WTC11 (cell line): ENCODE measurements at regions not wholly inside any gene's neighbourhood (a gene's known extent, or its start where the extent isn't known, plus 50 kb on each side); places are given as distances from the start of the nearest gene placed in this dataset.

Experiments
- ATAC-seq: fragments of 200-7000 bp; cut with Tn5 transposase; 2 replicates; pipeline ENCODE4 v1.10.0; 2021; ENCODE audit warnings: mild to moderate bottlenecking, moderate library complexity
- CTCF ChIA-PET: fragments of 300-600 bp; sonication (Branson Sonifier 250); formaldehyde crosslinking; loops from one replicate; lab custom pipeline; 2021; ENCODE audit warnings: antibody characterized with exemption; lab: Charles Lee
- POLR2A ChIA-PET: fragments of 350-600 bp; sonication (Branson Sonifier 250); formaldehyde crosslinking; loops from one replicate; lab custom pipeline; 2021; ENCODE audit warnings: antibody characterized with exemption; lab: Charles Lee
- DNase-seq: peaks from one replicate; pipeline ENCODE4 v3.0.0; 2021; ENCODE audit warnings: low spot score
- H3K27ac Mint-ChIP-seq: 2 replicates; pipeline ENCODE4 v1.8.0; 2021; ENCODE audit warnings: mixed read lengths
- H3K27me3 Mint-ChIP-seq: 2 replicates; pipeline ENCODE4 v1.8.0; 2021; ENCODE audit warnings: low read depth, mild to moderate bottlenecking, moderate library complexity, mixed read lengths
- H3K36me3 Mint-ChIP-seq: 2 replicates; pipeline ENCODE4 v1.8.0; 2021; ENCODE audit warnings: mixed read lengths
- H3K4me1 Mint-ChIP-seq: 2 replicates; pipeline ENCODE4 v1.8.0; 2022; ENCODE audit warnings: mixed read lengths
- H3K4me3 Mint-ChIP-seq: 2 replicates; pipeline ENCODE4 v1.8.0; 2021; ENCODE audit warnings: mild to moderate bottlenecking, moderate library complexity, mixed read lengths
- H3K9me3 Mint-ChIP-seq: 2 replicates; pipeline ENCODE4 v1.8.0; 2021; ENCODE audit warnings: mixed read lengths
- AFF4 ChIP-seq: sonication (generic); formaldehyde crosslinking; IDR thresholded peaks from 2 replicates; pipeline ENCODE4 v1.8.1; 2023; ENCODE audit warnings: mild to moderate bottlenecking, missing genetic modification reagents, borderline replicate concordance
- CBFB ChIP-seq: sonication (generic); formaldehyde crosslinking; IDR thresholded peaks from 2 replicates; pipeline ENCODE4 v1.8.1; 2022; ENCODE audit warnings: mild to moderate bottlenecking, low read depth, missing genetic modification reagents
- CREM ChIP-seq: sonication (generic); formaldehyde crosslinking; IDR thresholded peaks from 2 replicates; pipeline ENCODE4 v1.8.1; 2022; ENCODE audit warnings: mild to moderate bottlenecking, missing genetic modification reagents, moderate library complexity
- EMX1 ChIP-seq: fragments of 250-450 bp; sonication (Bioruptor Pico); IDR thresholded peaks from 2 replicates; pipeline ENCODE4 v1.8.0; 2021; ENCODE audit warnings: mild to moderate bottlenecking
- GABPB1 ChIP-seq: sonication (generic); formaldehyde crosslinking; IDR thresholded peaks from 2 replicates; pipeline ENCODE4 v1.8.1; 2023; ENCODE audit warnings: mild to moderate bottlenecking, missing genetic modification reagents
- MYBL2 ChIP-seq: sonication (generic); formaldehyde crosslinking; IDR thresholded peaks from 2 replicates; pipeline ENCODE4 v1.8.1; 2023; ENCODE audit warnings: mild to moderate bottlenecking, moderate library complexity, missing genetic modification reagents
- NFYB ChIP-seq: sonication (generic); formaldehyde crosslinking; conservative IDR thresholded peaks from 2 replicates; pipeline ENCODE4 v1.8.0; 2022; ENCODE audit warnings: low read depth, missing genetic modification reagents
- NR3C1 ChIP-seq: sonication (generic); formaldehyde crosslinking; conservative IDR thresholded peaks from 2 replicates; pipeline ENCODE4 v1.8.1; 2023; ENCODE audit warnings: low read depth, mild to moderate bottlenecking, missing genetic modification reagents
- RELA ChIP-seq: sonication (generic); formaldehyde crosslinking; IDR thresholded peaks from 2 replicates; pipeline ENCODE4 v1.8.1; 2022; ENCODE audit warnings: missing genetic modification reagents, mild to moderate bottlenecking, borderline replicate concordance
- SMAD3 ChIP-seq: sonication (generic); formaldehyde crosslinking; IDR thresholded peaks from 2 replicates; pipeline ENCODE4 v1.8.0; 2022; ENCODE audit warnings: missing genetic modification reagents, mild to moderate bottlenecking, borderline replicate concordance
- TCF7 ChIP-seq: sonication (generic); formaldehyde crosslinking; IDR thresholded peaks from 2 replicates; pipeline ENCODE4 v1.8.0; 2022; ENCODE audit warnings: mild to moderate bottlenecking, low read depth, missing genetic modification reagents, moderate library complexity
- TP53 ChIP-seq: sonication (generic); formaldehyde crosslinking; IDR thresholded peaks from 2 replicates; pipeline ENCODE4 v1.8.1; 2023; ENCODE audit warnings: mild to moderate bottlenecking, missing genetic modification reagents
- ZNF121 ChIP-seq: sonication (generic); formaldehyde crosslinking; IDR thresholded peaks from 2 replicates; pipeline ENCODE4 v1.8.0; 2023; ENCODE audit warnings: missing genetic modification reagents
- TF ChIP-seq, protein P1 (sequence below): sonication (generic); formaldehyde crosslinking; IDR thresholded peaks from 2 replicates; pipeline ENCODE4 v1.8.1; 2022; ENCODE audit warnings: mild to moderate bottlenecking, moderate library complexity, missing genetic modification reagents
- TF ChIP-seq, protein P2 (sequence below): sonication (generic); formaldehyde crosslinking; IDR thresholded peaks from 2 replicates; pipeline ENCODE4 v1.8.1; 2023; ENCODE audit warnings: mild to moderate bottlenecking, missing genetic modification reagents, moderate library complexity

GRCh38 chr12:114954511-114955055 lies 270.6 kb upstream of the TBX3 start (continued):
- no peak for TF ChIP-seq AFF4 (CRISPR knock-in tag)
- TF ChIP-seq, protein P1, sequence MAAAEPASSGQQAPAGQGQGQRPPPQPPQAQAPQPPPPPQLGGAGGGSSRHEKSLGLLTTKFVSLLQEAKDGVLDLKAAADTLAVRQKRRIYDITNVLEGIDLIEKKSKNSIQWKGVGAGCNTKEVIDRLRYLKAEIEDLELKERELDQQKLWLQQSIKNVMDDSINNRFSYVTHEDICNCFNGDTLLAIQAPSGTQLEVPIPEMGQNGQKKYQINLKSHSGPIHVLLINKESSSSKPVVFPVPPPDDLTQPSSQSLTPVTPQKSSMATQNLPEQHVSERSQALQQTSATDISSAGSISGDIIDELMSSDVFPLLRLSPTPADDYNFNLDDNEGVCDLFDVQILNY (CRISPR knock-in tag) = no peak
- TF ChIP-seq, all 79 proteins: peak for 0

DNA sequence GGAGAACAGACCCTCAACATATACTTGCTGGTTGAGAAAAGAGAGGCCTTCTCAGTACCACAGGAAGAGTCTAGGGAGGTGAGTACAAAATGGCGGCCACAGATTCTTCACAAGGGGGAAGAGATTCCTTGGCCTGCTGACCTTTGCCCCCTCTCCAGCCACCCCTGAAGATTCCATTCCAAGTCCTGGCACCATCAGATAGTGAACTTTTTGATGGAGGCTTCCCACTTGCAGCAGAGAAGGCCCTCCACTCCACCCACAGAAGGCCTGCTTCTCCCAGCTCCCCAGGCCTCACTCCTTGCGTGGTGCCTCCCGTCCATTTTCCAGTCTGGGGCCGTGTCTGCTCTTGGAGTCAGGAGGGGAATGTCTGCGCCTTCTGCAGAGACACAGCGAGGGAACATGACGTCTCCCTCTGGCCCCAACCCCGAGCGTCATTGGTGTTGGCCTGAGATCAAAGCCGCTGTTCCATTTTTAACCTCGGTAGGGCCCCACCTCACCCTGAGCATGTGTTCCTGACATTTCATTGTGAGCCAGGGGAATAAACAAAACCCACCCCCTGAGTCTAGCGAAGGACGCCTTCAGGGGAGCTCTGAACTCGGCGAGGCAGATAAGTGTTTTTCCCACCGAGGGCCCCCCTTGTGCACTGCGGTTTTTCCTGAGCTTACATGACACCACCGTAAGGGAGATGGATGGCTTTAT lies 268.7 kb upstream of the TBX3 start:
- no peak overlapping the region for H3K4me3 Mint-ChIP-seq
- TF ChIP-seq ZNF121 (CRISPR knock-in tag) = no peak
- TF ChIP-seq GABPB1 (CRISPR knock-in tag) = no peak
- no peak for TF ChIP-seq TCF7
- TF ChIP-seq, protein P2, sequence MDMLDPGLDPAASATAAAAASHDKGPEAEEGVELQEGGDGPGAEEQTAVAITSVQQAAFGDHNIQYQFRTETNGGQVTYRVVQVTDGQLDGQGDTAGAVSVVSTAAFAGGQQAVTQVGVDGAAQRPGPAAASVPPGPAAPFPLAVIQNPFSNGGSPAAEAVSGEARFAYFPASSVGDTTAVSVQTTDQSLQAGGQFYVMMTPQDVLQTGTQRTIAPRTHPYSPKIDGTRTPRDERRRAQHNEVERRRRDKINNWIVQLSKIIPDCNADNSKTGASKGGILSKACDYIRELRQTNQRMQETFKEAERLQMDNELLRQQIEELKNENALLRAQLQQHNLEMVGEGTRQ (CRISPR knock-in tag) = no peak
- TF ChIP-seq NR3C1 = no peak
- no peak for TF ChIP-seq NFYB (CRISPR knock-in tag)
- TF ChIP-seq SMAD3 (CRISPR knock-in tag) = no peak
- TF ChIP-seq RELA (CRISPR knock-in tag) = no peak
- TF ChIP-seq, all 79 proteins: peak for 0
- no peaks in the 10 kb centered on the region for H3K27me3 Mint-ChIP-seq
- no peaks in the 10 kb centered on the region for H3K4me1 Mint-ChIP-seq
- peaks cover 6% of the 10 kb centered on the region; the same call in 1 of the 2 replicates for H3K9me3 Mint-ChIP-seq
- no peaks in the 10 kb centered on the region for H3K36me3 Mint-ChIP-seq
- H3K27ac Mint-ChIP-seq = no peak overlapping the region
- CTCF ChIA-PET = no interaction called here
- ATAC-seq (no peak), DNase-seq (no peak)
- POLR2A ChIA-PET = no interaction called here

- TF ChIP-seq EMX1 (CRISPR knock-in tag) = no peak
- TF ChIP-seq, all 79 proteins: peak for 0
- no peak for ATAC-seq
- H3K27me3 Mint-ChIP-seq = no peaks in the 10 kb centered on the region
- POLR2A ChIA-PET = no interaction called here
- H3K27ac Mint-ChIP-seq = no peak overlapping the region
- H3K9me3 Mint-ChIP-seq = peaks cover 6% of the 10 kb centered on the region; the same call in 1 of the 2 replicates
- H3K4me3 Mint-ChIP-seq = no peak overlapping the region
- H3K36me3 Mint-ChIP-seq = no peaks in the 10 kb centered on the region
- H3K4me1 Mint-ChIP-seq = no peaks in the 10 kb centered on the region
- CTCF ChIA-PET = no interaction called here
- no peak for DNase-seq
These were observed 265.3 kb upstream of the TBX3 start for GRCh38 chr12:114949058-114949820.

DNA sequence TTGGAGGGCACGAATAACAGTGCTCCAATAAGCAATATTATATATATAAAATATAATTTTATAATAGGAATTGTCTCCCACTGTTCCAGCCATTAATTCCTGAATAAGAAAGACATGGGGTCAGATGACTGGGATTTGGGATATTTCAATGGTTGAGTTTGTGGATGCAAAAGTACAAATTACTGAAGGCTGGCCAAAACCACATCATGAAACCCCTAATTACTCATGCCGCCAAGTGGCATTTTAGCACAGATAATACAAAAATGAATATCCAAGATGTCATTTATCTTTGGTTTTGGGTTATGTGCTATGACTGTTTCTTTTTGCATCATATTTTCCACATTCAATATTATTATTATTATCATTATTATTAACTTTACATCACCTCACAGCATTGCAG lies 261.4 kb upstream of the TBX3 start:
- CTCF ChIA-PET = no interaction called here
- no peak for TF ChIP-seq CREM
- TF ChIP-seq ZNF121 (CRISPR knock-in tag) = no peak
- TF ChIP-seq NFYB (CRISPR knock-in tag) = no peak
- TF ChIP-seq CBFB (CRISPR knock-in tag) = no peak
- TF ChIP-seq MYBL2 (CRISPR knock-in tag) = no peak
- TF ChIP-seq TP53 (CRISPR knock-in tag) = no peak
- TF ChIP-seq, all 79 proteins: peak for 0
- H3K36me3 Mint-ChIP-seq = no peaks in the 10 kb centered on the region
- H3K9me3 Mint-ChIP-seq = no peaks in the 10 kb centered on the region
- POLR2A ChIA-PET = no interaction called here
- no peak overlapping the region for H3K4me3 Mint-ChIP-seq
- H3K4me1 Mint-ChIP-seq = no peaks in the 10 kb centered on the region
- DNase-seq = no peak
- no peak for ATAC-seq
- no peaks in the 10 kb centered on the region; the same call in 1 of the 2 replicates for H3K27me3 Mint-ChIP-seq
- H3K27ac Mint-ChIP-seq = no peak overlapping the region
